ENCODE measurements at regions not wholly inside any gene's neighbourhood (a gene's known extent, or its start where the extent isn't known, plus 50 kb on each side); places are given as distances from the start of the nearest gene placed in this dataset.

GRCh38 chr3:113054552-113054951 lies 63.8 kb downstream of the GTPBP8 start:
- TF ChIP-seq EZH2phosphoT487 (IDR thresholded peaks at IDR 0.05; ENCODE audit: insufficient read depth, low read depth) (no peak), EZH2 (IDR thresholded peaks at IDR 0.05; ENCODE audit: insufficient read depth, poor library complexity, severe bottlenecking) (no peak)

Measured in GM23248 (cell line).